Keratinocyte (primary cell): ENCODE measurements at regions not wholly inside any gene's neighbourhood (a gene's known extent, or its start where the extent isn't known, plus 50 kb on each side); places are given as distances from the start of the nearest gene placed in this dataset.
A peak's percentile ranks its signal among the peaks of the same experiment; 100 is the strongest.

Experiments
- DNase-seq: peaks from one replicate; pipeline ENCODE4 v3.0.0-alpha.2; 2011; ENCODE audit warnings: low read depth, missing footprints, low spot score
- FAIRE-seq: peaks from 2 replicates; lab custom pipeline; 2011; peaks lifted over from hg19 to GRCh38; lab: Jason Lieb, UNC
- H2AFZ ChIP-seq: 2 replicates; pipeline ENCODE4 v1.6.0; 2012; ENCODE audit warnings: low read length, control low read depth, inconsistent platforms; ENCODE audit not compliant: control insufficient read depth
- H3K27ac ChIP-seq: 2 replicates; pipeline ENCODE4 v1.5.1; 2011; ENCODE audit warnings: low read length; ENCODE audit not compliant: control insufficient read depth, insufficient read depth
- H3K27me3 ChIP-seq: 3 replicates; pipeline ENCODE4 v1.6.0; 2011; ENCODE audit warnings: low read length; ENCODE audit not compliant: control insufficient read depth, insufficient read depth; ENCODE audit errors: extremely low read depth
- H3K36me3 ChIP-seq, 2 experiments: 2 replicates in 1 of 2; 3 replicates in 1 of 2; pipeline ENCODE4 v1.5.1; 2011; ENCODE audit warnings: low read length in 2 of 2, mild to moderate bottlenecking in 1 of 2; ENCODE audit not compliant: control insufficient read depth in 2 of 2, insufficient read depth in 2 of 2; ENCODE audit errors: extremely low read depth in 1 of 2
- H3K4me1 ChIP-seq: 3 replicates; pipeline ENCODE4 v1.5.1; 2011; ENCODE audit warnings: low read length; ENCODE audit not compliant: control insufficient read depth, insufficient read depth; ENCODE audit errors: extremely low read depth
- H3K4me2 ChIP-seq: 3 replicates; pipeline ENCODE4 v1.6.0; 2011; ENCODE audit warnings: low read depth, low read length; ENCODE audit not compliant: control insufficient read depth, insufficient read depth; ENCODE audit errors: extremely low read depth
- H3K4me3 ChIP-seq, 3 experiments: fragments of 200-600 bp in 1 of 3; sonication (generic) in 1 of 3; 2 replicates in 2 of 3; 3 replicates in 1 of 3; pipeline ENCODE4 v1.5.1; 2011 to 2016; ENCODE audit warnings: low read length in 3 of 3, mild to moderate bottlenecking in 3 of 3, control low read depth in 2 of 3, inconsistent platforms in 1 of 3, low read depth in 1 of 3, mixed read lengths in 1 of 3, mixed run types in 1 of 3, moderate library complexity in 1 of 3; ENCODE audit not compliant: control insufficient read depth in 2 of 3, insufficient read depth in 2 of 3; ENCODE audit errors: extremely low read depth in 1 of 3
- H3K79me2 ChIP-seq: 2 replicates; pipeline ENCODE4 v1.6.0; 2012; ENCODE audit warnings: low read length; ENCODE audit not compliant: control insufficient read depth, insufficient read depth
- H3K9ac ChIP-seq: 3 replicates; pipeline ENCODE4 v1.6.0; 2011; ENCODE audit warnings: low read length; ENCODE audit not compliant: control insufficient read depth, insufficient read depth; ENCODE audit errors: extremely low read depth
- H3K9me1 ChIP-seq: 3 replicates; pipeline ENCODE4 v1.6.0; 2011; ENCODE audit warnings: low read length; ENCODE audit not compliant: control insufficient read depth, insufficient read depth; ENCODE audit errors: extremely low read depth
- H3K9me3 ChIP-seq: 2 replicates; pipeline ENCODE4 v1.5.1; 2012; ENCODE audit warnings: low read depth, low read length; ENCODE audit not compliant: control insufficient read depth
- H4K20me1 ChIP-seq: 3 replicates; pipeline ENCODE4 v1.6.0; 2011; ENCODE audit warnings: low read length; ENCODE audit not compliant: control insufficient read depth, insufficient read depth; ENCODE audit errors: extremely low read depth
- EZH2 ChIP-seq: IDR thresholded peaks from one replicate; pipeline ENCODE4 v1.6.1; 2012; ENCODE audit warnings: inconsistent platforms, mild to moderate bottlenecking, low read length, moderate library complexity
- dilution Hi-C: fragments of 300-500 bp; cut with MboI; formaldehyde crosslinking; loops from one replicate; pipeline ENCODE4 v1.7.0; 2020; ENCODE audit warnings: low sequenced_read_pairs; ENCODE audit not compliant: extremely low pct_ligation_motif_present
- TF ChIP-seq, protein P1 (sequence below), 3 experiments: IDR thresholded peaks in 1 of 3; conservative IDR thresholded peaks in 1 of 3; optimal IDR thresholded peaks in 1 of 3; 2 replicates in 2 of 3; 3 replicates in 1 of 3; pipeline versions ENCODE3 to v1.5.1; 2011; ENCODE audit warnings: low read length in 3 of 3, mild to moderate bottlenecking in 3 of 3, moderate library complexity in 2 of 3, control low read depth in 1 of 3, inconsistent platforms in 1 of 3; ENCODE audit not compliant: insufficient read depth in 2 of 3; ENCODE audit errors: extremely low read depth in 1 of 3

DNA sequence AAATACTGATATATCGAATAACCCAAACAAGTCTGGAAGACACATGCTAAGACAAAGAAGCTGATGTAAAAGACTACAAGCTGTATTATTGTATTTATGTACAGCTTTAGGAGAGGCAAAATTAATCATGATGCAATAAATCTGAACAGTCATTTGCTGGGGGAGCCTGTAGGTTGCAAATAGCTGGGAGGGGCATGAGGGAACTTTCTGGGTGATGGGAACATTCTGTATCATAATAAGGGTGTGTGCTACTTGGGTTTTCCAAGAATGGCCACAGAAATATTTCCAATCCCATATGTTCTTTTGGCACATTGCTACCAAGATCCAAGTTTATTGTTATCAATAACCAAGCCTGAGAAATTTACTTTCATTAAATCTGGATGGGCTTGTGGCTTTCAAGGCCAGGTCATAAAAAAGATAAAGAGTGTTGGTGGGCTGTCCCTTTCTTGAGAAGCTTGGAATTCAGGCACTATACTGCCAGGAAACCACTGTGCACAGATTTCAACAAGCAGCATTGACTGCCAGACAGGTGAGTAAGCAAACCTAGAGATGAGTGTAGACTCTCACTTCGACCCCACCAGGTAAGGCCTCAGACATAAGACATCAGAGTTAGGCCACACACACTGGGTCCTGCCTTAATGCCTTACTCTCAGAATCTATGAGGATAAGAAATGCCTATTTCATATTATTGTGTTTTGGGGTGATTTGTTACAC, 629.7 kb upstream of the FZD8 start:
- H3K4me2 ChIP-seq: peak overlapping the region; percentile 19
- FAIRE-seq: peak; percentile 59

DNA sequence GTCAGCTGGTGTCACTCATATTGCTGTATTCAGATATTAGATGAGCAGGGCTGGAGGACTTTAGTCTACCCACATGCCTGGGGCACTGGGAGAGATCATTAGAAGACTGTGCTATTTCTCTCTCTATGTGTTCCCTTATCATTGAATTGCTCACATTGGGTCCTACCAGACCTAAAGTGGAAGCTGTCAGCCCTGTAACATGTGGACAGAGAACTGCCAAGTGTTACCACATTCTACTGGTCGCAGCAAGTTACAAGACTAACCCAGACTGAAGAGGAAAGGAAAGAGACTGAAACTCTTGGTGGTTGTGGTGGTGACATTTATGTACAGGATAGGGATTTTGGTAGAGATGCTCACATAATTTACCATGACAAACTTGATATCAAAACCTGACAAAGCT, 627.1 kb upstream of the FZD8 start:
- dilution Hi-C loops: no loop called here
- no peak for DNase-seq

More for the DNA sequence above, 629.7 kb upstream of the FZD8 start:
- H4K20me1 ChIP-seq: no peaks in the 10 kb centered on the region
- dilution Hi-C loops: no loop called here
- H3K27me3 ChIP-seq: no peaks in the 10 kb centered on the region
- H3K4me1 ChIP-seq: peaks cover 24% of the 10 kb centered on the region
- peak overlapping the region; percentile 55 for H3K27ac ChIP-seq
- no peaks in the 10 kb centered on the region for H3K9me1 ChIP-seq
- no peaks in the 10 kb centered on the region for H3K36me3 ChIP-seq
- no peaks in the 10 kb centered on the region for H3K9me3 ChIP-seq
- no peak for TF ChIP-seq EZH2
- TF ChIP-seq, protein P1, sequence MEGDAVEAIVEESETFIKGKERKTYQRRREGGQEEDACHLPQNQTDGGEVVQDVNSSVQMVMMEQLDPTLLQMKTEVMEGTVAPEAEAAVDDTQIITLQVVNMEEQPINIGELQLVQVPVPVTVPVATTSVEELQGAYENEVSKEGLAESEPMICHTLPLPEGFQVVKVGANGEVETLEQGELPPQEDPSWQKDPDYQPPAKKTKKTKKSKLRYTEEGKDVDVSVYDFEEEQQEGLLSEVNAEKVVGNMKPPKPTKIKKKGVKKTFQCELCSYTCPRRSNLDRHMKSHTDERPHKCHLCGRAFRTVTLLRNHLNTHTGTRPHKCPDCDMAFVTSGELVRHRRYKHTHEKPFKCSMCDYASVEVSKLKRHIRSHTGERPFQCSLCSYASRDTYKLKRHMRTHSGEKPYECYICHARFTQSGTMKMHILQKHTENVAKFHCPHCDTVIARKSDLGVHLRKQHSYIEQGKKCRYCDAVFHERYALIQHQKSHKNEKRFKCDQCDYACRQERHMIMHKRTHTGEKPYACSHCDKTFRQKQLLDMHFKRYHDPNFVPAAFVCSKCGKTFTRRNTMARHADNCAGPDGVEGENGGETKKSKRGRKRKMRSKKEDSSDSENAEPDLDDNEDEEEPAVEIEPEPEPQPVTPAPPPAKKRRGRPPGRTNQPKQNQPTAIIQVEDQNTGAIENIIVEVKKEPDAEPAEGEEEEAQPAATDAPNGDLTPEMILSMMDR (optimal IDR thresholded peaks at IDR 0.05 in 1 of 3, IDR thresholded peaks at IDR 0.05 in 1 of 3, conservative IDR thresholded peaks at IDR 0.05 in 1 of 3; ENCODE audit: extremely low read depth in 1 of 3, insufficient read depth in 2 of 3, low read length in 3 of 3): no peak
- peak overlapping the region; percentile 48 for H2AFZ ChIP-seq
- DNase-seq: peak; percentile 42
- no peak overlapping the region for H3K4me3 ChIP-seq
- H3K79me2 ChIP-seq: no peaks in the 10 kb centered on the region
- H3K9ac ChIP-seq: no peak overlapping the region

More for the DNA sequence above, 627.1 kb upstream of the FZD8 start:
- no peaks in the 10 kb centered on the region for H4K20me1 ChIP-seq
- H3K9me3 ChIP-seq: no peaks in the 10 kb centered on the region
- no peaks in the 10 kb centered on the region for H3K27me3 ChIP-seq
- H3K9ac ChIP-seq: no peak overlapping the region
- no peaks in the 10 kb centered on the region for H3K36me3 ChIP-seq
- H2AFZ ChIP-seq: no peak overlapping the region
- H3K4me1 ChIP-seq: peaks cover 27% of the 10 kb centered on the region
- H3K4me2 ChIP-seq: no peak overlapping the region
- no peak overlapping the region for H3K4me3 ChIP-seq
- H3K9me1 ChIP-seq: no peaks in the 10 kb centered on the region
- TF ChIP-seq, protein P1 (optimal IDR thresholded peaks at IDR 0.05 in 1 of 3, IDR thresholded peaks at IDR 0.05 in 1 of 3, conservative IDR thresholded peaks at IDR 0.05 in 1 of 3; ENCODE audit: extremely low read depth in 1 of 3, insufficient read depth in 2 of 3, low read length in 3 of 3): no peak
- no peak for TF ChIP-seq EZH2
- FAIRE-seq: no peak
- no peaks in the 10 kb centered on the region for H3K79me2 ChIP-seq
- no peak overlapping the region for H3K27ac ChIP-seq
